ENCODE measurements at regions not wholly inside any gene's neighbourhood (a gene's known extent, or its start where the extent isn't known, plus 50 kb on each side); places are given as distances from the start of the nearest gene placed in this dataset.

DNA sequence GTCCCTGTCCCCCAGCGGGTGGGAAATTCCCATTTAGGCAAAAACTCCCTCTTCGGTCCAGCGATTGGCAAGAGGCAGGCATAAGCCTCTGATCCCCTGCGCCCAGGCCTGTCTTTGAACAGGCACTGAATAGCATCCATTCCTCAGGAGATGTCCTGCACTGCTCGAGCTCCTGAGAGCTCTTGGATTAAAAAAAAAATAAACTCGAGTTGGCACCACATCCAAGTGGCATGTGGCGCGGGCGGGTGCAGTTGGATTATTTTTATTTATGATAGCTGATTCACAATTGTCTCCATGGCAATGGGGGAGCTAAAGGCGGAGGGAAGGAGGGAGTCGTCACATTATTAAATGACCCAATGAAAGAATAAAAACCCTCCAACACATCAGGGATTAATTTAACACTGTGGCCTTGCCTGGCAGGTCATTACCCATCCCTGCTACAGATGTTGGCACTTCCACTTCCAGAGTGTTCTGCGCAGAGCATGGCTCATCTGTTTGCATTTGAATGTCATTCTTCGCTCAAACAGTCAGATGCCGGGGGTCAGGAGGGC, 207.2 kb downstream of the AACS start:
- TF ChIP-seq, protein P1, sequence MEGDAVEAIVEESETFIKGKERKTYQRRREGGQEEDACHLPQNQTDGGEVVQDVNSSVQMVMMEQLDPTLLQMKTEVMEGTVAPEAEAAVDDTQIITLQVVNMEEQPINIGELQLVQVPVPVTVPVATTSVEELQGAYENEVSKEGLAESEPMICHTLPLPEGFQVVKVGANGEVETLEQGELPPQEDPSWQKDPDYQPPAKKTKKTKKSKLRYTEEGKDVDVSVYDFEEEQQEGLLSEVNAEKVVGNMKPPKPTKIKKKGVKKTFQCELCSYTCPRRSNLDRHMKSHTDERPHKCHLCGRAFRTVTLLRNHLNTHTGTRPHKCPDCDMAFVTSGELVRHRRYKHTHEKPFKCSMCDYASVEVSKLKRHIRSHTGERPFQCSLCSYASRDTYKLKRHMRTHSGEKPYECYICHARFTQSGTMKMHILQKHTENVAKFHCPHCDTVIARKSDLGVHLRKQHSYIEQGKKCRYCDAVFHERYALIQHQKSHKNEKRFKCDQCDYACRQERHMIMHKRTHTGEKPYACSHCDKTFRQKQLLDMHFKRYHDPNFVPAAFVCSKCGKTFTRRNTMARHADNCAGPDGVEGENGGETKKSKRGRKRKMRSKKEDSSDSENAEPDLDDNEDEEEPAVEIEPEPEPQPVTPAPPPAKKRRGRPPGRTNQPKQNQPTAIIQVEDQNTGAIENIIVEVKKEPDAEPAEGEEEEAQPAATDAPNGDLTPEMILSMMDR (conservative IDR thresholded peaks at IDR 0.05), result no peak
- TF ChIP-seq EZH2 (IDR thresholded peaks at IDR 0.05; ENCODE audit: low read depth), result no peak
